ENCODE measurements at regions not wholly inside any gene's neighbourhood (a gene's known extent, or its start where the extent isn't known, plus 50 kb on each side); places are given as distances from the start of the nearest gene placed in this dataset.

DNA sequence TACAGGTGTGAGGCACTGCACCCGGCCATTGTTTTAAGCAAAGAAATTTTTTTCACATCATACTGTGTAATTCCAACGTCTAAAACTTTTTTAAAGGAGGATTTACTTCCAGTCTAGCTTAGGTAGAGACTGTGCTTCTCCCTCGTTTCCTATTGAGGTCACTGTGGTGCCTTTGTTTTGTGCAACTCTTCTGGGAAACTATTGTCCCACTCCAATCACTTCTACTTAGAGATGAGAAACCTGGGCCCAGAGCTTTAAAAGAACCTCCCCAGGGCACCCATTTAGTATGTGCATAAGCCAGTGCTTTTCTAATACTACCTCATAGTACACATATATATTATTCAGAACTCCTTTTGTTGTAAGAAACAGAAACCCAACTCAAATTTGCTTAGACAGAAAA, 120.0 kb upstream of the ZNF644 start:
- TF ChIP-seq, protein P1, sequence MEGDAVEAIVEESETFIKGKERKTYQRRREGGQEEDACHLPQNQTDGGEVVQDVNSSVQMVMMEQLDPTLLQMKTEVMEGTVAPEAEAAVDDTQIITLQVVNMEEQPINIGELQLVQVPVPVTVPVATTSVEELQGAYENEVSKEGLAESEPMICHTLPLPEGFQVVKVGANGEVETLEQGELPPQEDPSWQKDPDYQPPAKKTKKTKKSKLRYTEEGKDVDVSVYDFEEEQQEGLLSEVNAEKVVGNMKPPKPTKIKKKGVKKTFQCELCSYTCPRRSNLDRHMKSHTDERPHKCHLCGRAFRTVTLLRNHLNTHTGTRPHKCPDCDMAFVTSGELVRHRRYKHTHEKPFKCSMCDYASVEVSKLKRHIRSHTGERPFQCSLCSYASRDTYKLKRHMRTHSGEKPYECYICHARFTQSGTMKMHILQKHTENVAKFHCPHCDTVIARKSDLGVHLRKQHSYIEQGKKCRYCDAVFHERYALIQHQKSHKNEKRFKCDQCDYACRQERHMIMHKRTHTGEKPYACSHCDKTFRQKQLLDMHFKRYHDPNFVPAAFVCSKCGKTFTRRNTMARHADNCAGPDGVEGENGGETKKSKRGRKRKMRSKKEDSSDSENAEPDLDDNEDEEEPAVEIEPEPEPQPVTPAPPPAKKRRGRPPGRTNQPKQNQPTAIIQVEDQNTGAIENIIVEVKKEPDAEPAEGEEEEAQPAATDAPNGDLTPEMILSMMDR (IDR thresholded peaks at IDR 0.05; ENCODE audit: borderline replicate concordance, extremely low read depth, low read length, poor library complexity, severe bottlenecking), result no peak
- no peak for TF ChIP-seq EZH2 (IDR thresholded peaks at IDR 0.05; ENCODE audit: borderline replicate concordance, low read depth, low read length, severe bottlenecking)

Data from DND-41 (cell line).